Astrocyte of the cerebellum (primary cell): ENCODE measurements at regions not wholly inside any gene's neighbourhood (a gene's known extent, or its start where the extent isn't known, plus 50 kb on each side); places are given as distances from the start of the nearest gene placed in this dataset.

Experiments used
- DNase-seq: peaks from one replicate; pipeline ENCODE4 v3.0.0-alpha.2; 2011; ENCODE audit warnings: low read depth
- H3K4me3 ChIP-seq: 2 replicates; pipeline ENCODE4 v1.5.1; 2011; ENCODE audit warnings: mild to moderate bottlenecking, low read depth, low read length, moderate library complexity
- in situ Hi-C: cut with HindIII; loops from 2 replicates; pipeline ENCODE4 v1.10.0; 2017; ENCODE audit warnings: low sequenced_read_pairs
- TF ChIP-seq, protein P1 (sequence below): IDR thresholded peaks from 2 replicates; pipeline ENCODE4 v1.5.1; 2012; ENCODE audit warnings: low read length, low read depth, moderate library complexity, mild to moderate bottlenecking; ENCODE audit errors: missing control alignments

DNA sequence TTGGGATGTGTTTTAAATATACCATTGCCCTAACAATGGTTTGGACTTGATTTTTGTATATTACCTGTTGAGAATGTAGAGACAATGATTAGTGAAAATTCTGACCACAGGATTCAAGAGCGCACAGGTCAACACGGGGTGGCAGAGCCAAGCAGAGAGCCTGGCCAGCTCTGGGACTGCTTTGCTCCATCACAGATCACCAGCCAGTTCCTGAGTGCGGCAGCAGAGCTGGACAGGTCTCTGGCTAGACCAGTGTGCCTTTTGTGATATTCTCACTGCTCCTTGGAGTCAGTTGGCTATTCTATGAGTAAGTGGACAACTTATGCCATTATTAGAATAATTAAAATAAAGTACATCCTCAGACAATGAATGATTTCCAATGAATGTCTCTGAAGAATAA, 351.2 kb upstream of the ATP10A start:
- TF ChIP-seq, protein P1, sequence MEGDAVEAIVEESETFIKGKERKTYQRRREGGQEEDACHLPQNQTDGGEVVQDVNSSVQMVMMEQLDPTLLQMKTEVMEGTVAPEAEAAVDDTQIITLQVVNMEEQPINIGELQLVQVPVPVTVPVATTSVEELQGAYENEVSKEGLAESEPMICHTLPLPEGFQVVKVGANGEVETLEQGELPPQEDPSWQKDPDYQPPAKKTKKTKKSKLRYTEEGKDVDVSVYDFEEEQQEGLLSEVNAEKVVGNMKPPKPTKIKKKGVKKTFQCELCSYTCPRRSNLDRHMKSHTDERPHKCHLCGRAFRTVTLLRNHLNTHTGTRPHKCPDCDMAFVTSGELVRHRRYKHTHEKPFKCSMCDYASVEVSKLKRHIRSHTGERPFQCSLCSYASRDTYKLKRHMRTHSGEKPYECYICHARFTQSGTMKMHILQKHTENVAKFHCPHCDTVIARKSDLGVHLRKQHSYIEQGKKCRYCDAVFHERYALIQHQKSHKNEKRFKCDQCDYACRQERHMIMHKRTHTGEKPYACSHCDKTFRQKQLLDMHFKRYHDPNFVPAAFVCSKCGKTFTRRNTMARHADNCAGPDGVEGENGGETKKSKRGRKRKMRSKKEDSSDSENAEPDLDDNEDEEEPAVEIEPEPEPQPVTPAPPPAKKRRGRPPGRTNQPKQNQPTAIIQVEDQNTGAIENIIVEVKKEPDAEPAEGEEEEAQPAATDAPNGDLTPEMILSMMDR = no peak
- no peak for DNase-seq
- in situ Hi-C loops = loop anchor here (5.0 kb wide), 1 partner anchor 52 kb away; no protein-coding TSS in a partner anchor
- no peak overlapping the region for H3K4me3 ChIP-seq

DNA sequence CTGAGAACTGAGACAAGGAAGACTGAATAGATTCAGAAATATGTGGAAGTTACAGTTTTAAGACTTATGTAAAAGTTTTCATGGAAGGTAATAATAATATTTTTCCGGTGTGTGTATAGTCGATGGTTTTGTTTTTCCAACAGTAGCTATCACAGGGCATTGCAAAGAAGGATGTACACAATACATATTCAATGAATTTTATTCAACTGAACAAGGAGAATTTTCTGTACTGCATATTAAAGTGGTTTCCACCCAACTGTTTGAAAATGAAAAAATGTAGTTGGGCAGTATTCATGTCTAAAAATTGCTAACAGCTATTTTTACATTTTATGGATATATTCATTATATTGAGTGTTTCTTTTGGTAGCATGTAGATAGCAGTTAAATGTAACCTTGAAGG, 350.3 kb upstream of the ATP10A start:
- H3K4me3 ChIP-seq = no peak overlapping the region
- no peak for DNase-seq
- TF ChIP-seq, protein P1 = no peak
- in situ Hi-C loops = loop anchor here (5.0 kb wide), 1 partner anchor 51 kb away; no protein-coding TSS in a partner anchor

DNA sequence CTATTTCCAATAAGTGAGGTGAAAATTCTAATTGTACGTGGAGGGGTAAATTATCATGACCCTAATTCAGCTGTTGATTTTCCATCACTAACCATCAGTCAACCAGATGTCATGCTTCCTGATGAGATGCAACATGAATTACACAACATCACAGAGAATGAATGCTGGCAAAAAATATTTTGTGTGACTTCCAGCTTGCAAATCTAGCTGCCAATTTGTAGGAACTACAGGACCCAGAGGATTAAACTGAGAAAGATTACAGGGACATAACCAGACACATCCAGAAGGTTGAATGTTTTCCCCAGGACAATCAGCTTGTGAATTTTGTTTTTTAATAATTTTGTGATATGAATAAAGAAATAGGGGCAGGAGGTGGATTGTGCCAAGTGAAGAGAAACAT, 349.0 kb upstream of the ATP10A start:
- no peak overlapping the region for H3K4me3 ChIP-seq
- no peak for DNase-seq
- in situ Hi-C loops = loop anchor here (5.0 kb wide), 1 partner anchor 50 kb away; no protein-coding TSS in a partner anchor
- TF ChIP-seq, protein P1 = no peak

DNA sequence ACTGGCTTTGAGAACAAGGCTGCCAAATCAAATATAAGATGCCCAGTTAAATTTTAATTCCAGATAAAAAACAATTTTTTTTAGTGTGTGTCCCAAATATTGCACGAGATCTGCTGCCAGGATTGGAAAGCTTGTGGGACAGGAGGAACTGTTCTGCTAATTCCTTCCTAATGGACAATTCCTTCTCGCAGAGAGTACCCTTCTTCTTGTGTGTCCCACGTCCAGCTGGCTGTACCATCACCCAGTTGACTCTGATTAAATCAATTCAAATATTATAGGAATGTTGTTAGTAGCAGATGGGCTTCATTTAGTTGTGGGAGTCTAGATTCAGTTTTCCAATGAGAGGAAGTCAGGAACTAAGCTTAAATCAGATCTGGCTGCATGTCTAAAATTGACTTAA, 347.9 kb upstream of the ATP10A start:
- in situ Hi-C loops = loop anchor here (5.0 kb wide), 1 partner anchor 49 kb away; no protein-coding TSS in a partner anchor
- no peak for DNase-seq
- TF ChIP-seq, protein P1 = no peak
- no peak overlapping the region for H3K4me3 ChIP-seq

DNA sequence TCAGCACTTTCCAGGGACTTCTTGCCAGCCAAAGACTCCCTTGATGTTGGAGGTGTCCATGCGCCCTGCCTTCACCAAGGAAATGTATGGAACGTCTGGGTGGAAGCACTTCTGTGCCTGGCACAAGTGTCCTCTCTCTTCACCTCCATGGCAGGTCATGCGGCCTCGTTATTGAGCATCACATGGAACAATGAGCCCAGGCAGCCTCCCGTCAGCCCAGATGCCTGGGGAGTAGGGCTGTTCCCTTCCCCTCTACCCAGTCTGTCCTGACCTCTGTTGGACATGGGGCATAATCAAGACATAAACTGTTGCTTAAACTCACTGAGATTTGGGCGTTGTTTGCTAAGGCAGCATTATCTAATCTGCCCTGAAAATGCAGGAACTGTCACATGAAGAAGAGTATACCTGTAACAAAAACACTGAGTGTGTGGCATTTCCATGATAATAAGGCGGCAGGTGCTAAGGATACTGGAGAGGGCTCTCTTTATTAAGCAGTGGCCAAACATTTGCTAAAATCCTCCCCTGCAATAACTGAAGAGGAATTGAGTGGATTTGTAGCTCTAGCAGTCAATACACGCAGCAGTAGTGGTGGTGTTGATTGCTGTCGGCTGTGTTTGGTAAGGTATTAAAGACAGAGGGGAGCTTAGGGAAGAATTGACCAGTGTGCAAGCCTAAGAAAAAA, 338.2 kb upstream of the ATP10A start:
- no peak for DNase-seq
- TF ChIP-seq, protein P1 = no peak
- in situ Hi-C loops = no loop called here

DNA sequence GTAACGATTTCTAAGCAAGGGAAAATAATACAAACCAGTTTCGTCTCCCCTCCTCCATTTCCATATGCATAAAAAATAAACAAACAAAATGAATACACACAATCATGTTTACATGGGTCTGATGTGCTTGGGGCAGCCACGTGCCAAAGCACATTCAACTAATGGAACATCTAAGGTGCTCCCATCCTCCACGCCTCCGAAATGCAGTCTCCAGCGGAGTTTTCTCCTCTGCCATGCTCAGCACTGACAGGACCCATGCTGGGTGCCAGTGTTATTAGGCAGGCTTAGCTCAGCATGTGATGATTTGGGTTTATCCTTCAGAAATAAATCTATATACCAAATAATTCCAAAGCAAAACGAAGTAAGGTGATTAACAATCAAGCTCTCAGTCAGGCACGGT, 337.3 kb upstream of the ATP10A start:
- TF ChIP-seq, protein P1 = no peak

More for the DNA sequence above, 338.2 kb upstream of the ATP10A start:
- H3K4me3 ChIP-seq = no peak overlapping the region

DNA sequence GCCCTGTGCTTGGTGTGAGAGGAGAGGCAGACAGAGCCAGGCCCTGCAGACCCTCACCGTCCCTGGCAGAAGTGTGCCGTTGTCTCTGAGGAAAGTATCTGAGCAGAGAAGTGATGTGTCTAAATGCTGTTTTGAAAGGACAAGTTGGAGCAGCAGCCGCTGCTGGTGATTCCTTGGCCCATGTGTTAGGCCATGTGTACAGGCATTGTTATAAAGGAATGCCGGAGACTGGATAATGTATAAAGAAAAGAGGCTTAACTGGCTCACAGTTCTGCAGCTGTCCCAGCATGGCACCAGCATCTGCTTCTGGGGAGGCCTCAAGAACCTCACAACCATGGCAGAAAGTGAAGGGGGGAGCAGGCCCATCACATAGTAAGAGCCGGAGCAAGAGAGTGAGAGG, 334.6 kb upstream of the ATP10A start:
- no peak for DNase-seq
- TF ChIP-seq, protein P1 = no peak
- in situ Hi-C loops = no loop called here
- no peak overlapping the region for H3K4me3 ChIP-seq

More for the DNA sequence above, 337.3 kb upstream of the ATP10A start:
- in situ Hi-C loops = no loop called here
- no peak overlapping the region for H3K4me3 ChIP-seq
- no peak for DNase-seq
